OCI-LY1 (cell line): ENCODE measurements at regions not wholly inside any gene's neighbourhood (a gene's known extent, or its start where the extent isn't known, plus 50 kb on each side); places are given as distances from the start of the nearest gene placed in this dataset.

Experiments used
- H2AFZ ChIP-seq: fragments of 200-600 bp; sonication (generic), shearing (Covaris generic); 2 replicates; pipeline ENCODE4 v1.6.0; 2014; ENCODE audit warnings: antibody characterized with exemption, mild to moderate bottlenecking, low read length
- H3F3A ChIP-seq: fragments of 200-600 bp; sonication (generic), shearing (Covaris generic); 2 replicates; pipeline ENCODE4 v1.6.0; 2014; ENCODE audit warnings: mild to moderate bottlenecking, antibody characterized with exemption, low read length, moderate library complexity; ENCODE audit not compliant: insufficient read depth
- H3K27ac ChIP-seq: fragments of 200-600 bp; sonication (generic); 2 replicates; pipeline ENCODE4 v1.5.1; 2014; ENCODE audit warnings: low read length, mixed run types, mild to moderate bottlenecking, low read depth; ENCODE audit not compliant: poor library complexity, severe bottlenecking
- H3K27me3 ChIP-seq: fragments of 200-600 bp; sonication (generic); 2 replicates; pipeline ENCODE4 v1.6.0; 2014; ENCODE audit warnings: antibody characterized with exemption, mild to moderate bottlenecking, low read length, moderate library complexity; ENCODE audit not compliant: insufficient read depth
- H3K36me3 ChIP-seq: fragments of 200-600 bp; sonication (generic); 2 replicates; pipeline ENCODE4 v1.6.1; 2014; ENCODE audit warnings: mild to moderate bottlenecking, antibody characterized with exemption, low read length, moderate library complexity, mixed read lengths; ENCODE audit not compliant: insufficient read depth
- H3K4me1 ChIP-seq: fragments of 200-600 bp; sonication (generic); 2 replicates; pipeline ENCODE4 v1.5.1; 2014; ENCODE audit warnings: mild to moderate bottlenecking, low read length, moderate library complexity; ENCODE audit not compliant: insufficient read depth, severe bottlenecking
- H3K4me2 ChIP-seq: fragments of 200-600 bp; sonication (generic), shearing (Covaris generic); 2 replicates; pipeline ENCODE4 v1.6.1; 2014; ENCODE audit warnings: low read length
- H3K4me3 ChIP-seq: fragments of 200-600 bp; sonication (generic); 2 replicates; pipeline ENCODE4 v1.5.1; 2014; ENCODE audit warnings: low read length, low read depth, mild to moderate bottlenecking, mixed read lengths; ENCODE audit not compliant: poor library complexity, severe bottlenecking
- H3K79me2 ChIP-seq: fragments of 200-600 bp; shearing (Covaris generic); 2 replicates; pipeline ENCODE4 v1.6.1; 2016; ENCODE audit warnings: mixed run types, low read length, mixed read lengths; ENCODE audit not compliant: insufficient read depth
- H3K9ac ChIP-seq: fragments of 200-600 bp; sonication (generic), shearing (Covaris generic); 2 replicates; pipeline ENCODE4 v1.6.1; 2014; ENCODE audit warnings: mild to moderate bottlenecking, low read length, mixed read lengths
- H3K9me2 ChIP-seq: fragments of 200-600 bp; sonication (generic), shearing (Covaris generic); 2 replicates; pipeline ENCODE4 v1.6.1; 2014; ENCODE audit warnings: low read depth, mild to moderate bottlenecking, low read length, mixed read lengths
- H3K9me3 ChIP-seq: fragments of 200-600 bp; shearing (Covaris generic); 2 replicates; pipeline ENCODE4 v1.6.1; 2014; ENCODE audit warnings: low read length, mixed read lengths
- H4K20me1 ChIP-seq: fragments of 200-600 bp; sonication (generic), shearing (Covaris generic); 2 replicates; pipeline ENCODE4 v1.6.0; 2016; ENCODE audit warnings: mild to moderate bottlenecking, low read length; ENCODE audit not compliant: insufficient read depth
- EZH2 ChIP-seq: fragments of 200-600 bp; sonication (generic), shearing (Covaris generic); IDR thresholded peaks from 2 replicates; pipeline ENCODE4 v1.8.0; 2017; ENCODE audit warnings: borderline replicate concordance, mixed run types, mild to moderate bottlenecking, antibody characterized with exemption, low read length, moderate library complexity, mixed read lengths
- TF ChIP-seq, protein P1 (sequence below): fragments of 200-600 bp; sonication (generic), shearing (Covaris generic); IDR thresholded peaks from 2 replicates; pipeline ENCODE4 v1.5.1; 2017; ENCODE audit warnings: mild to moderate bottlenecking, antibody characterized with exemption, low read length, moderate library complexity, mixed read lengths

DNA sequence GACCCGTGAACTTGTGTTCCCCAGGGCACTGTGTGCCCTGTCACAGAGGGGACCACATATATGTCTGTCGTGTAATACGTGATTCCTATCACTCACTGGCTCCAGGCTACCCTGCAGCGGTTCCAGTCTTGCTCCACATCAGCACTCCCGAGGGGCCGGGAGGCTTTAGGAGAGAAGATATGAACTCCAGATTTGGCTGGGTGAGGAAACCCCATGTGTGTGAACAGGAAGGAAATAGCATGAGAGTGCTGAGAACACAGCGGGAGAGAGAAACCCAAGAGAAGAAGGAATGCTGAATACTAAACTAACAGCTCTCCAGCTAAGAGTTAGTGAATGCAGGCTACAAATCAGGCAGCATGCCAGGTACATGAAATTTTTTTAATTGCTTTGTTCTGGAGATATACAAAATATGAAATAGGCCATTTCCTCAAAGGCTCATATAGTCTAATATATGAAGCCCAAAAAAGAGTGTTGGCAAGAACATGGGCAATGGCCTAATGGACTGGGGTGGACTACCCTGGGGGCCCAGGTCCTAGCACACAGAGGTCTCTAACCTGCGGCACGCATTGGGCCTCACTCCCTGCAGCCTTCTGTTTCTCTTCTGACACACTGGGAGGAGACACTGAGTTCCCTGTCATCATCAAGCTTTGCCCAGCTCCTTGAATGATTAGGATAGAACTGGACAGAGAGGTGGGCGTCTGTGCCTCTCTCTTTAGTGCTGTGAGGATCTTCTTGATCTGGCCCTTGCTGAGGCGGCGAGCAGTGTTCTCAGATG is 372.8 kb upstream of the RAB6C start:
- H4K20me1 ChIP-seq: no peaks in the 10 kb centered on the region
- H3K4me3 ChIP-seq: no peak overlapping the region
- no peaks in the 10 kb centered on the region for H3K36me3 ChIP-seq
- H3K4me1 ChIP-seq: no peaks in the 10 kb centered on the region
- H3K79me2 ChIP-seq: no peaks in the 10 kb centered on the region
- no peaks in the 10 kb centered on the region for H3F3A ChIP-seq
- H3K9me3 ChIP-seq: no peaks in the 10 kb centered on the region
- no peaks in the 10 kb centered on the region for H3K27me3 ChIP-seq
- H3K9me2 ChIP-seq: no peaks in the 10 kb centered on the region
- no peak for TF ChIP-seq EZH2
- TF ChIP-seq, protein P1, sequence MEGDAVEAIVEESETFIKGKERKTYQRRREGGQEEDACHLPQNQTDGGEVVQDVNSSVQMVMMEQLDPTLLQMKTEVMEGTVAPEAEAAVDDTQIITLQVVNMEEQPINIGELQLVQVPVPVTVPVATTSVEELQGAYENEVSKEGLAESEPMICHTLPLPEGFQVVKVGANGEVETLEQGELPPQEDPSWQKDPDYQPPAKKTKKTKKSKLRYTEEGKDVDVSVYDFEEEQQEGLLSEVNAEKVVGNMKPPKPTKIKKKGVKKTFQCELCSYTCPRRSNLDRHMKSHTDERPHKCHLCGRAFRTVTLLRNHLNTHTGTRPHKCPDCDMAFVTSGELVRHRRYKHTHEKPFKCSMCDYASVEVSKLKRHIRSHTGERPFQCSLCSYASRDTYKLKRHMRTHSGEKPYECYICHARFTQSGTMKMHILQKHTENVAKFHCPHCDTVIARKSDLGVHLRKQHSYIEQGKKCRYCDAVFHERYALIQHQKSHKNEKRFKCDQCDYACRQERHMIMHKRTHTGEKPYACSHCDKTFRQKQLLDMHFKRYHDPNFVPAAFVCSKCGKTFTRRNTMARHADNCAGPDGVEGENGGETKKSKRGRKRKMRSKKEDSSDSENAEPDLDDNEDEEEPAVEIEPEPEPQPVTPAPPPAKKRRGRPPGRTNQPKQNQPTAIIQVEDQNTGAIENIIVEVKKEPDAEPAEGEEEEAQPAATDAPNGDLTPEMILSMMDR: no peak
- H2AFZ ChIP-seq: no peak overlapping the region
- no peak overlapping the region for H3K9ac ChIP-seq
- H3K4me2 ChIP-seq: no peak overlapping the region
- no peak overlapping the region for H3K27ac ChIP-seq

DNA sequence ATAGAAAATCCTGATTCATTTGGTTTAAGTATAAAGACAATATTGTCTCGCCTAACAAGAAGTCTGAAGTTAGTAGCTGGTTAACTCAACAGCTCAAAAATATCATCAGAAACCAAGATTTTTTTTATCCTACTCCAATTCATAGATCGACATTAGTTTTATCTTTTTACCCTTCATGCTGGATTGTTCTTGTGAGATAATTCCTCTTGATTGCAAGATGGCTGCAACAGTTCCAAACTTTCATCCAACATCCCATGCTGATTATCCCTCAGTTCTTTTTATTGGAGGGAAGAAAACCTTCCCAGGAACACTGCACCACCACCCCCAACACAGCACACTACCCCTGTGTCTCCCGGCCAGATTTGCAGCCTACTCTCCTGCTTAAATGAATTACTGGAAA is 370.2 kb upstream of the RAB6C start:
- Histone ChIP-seq H2AFZ (no peak overlapping the region), H3F3A (no peaks in the 10 kb centered on the region), H3K79me2 (no peaks in the 10 kb centered on the region), H3K4me2 (no peak overlapping the region), H3K9me3 (no peaks in the 10 kb centered on the region), H3K36me3 (no peaks in the 10 kb centered on the region), H3K27ac (no peak overlapping the region), H3K4me1 (no peaks in the 10 kb centered on the region), H3K4me3 (no peak overlapping the region), H4K20me1 (no peaks in the 10 kb centered on the region), H3K9ac (no peak overlapping the region), H3K27me3 (no peaks in the 10 kb centered on the region), H3K9me2 (no peaks in the 10 kb centered on the region)
- TF ChIP-seq, protein P1: no peak
- TF ChIP-seq EZH2: no peak

DNA sequence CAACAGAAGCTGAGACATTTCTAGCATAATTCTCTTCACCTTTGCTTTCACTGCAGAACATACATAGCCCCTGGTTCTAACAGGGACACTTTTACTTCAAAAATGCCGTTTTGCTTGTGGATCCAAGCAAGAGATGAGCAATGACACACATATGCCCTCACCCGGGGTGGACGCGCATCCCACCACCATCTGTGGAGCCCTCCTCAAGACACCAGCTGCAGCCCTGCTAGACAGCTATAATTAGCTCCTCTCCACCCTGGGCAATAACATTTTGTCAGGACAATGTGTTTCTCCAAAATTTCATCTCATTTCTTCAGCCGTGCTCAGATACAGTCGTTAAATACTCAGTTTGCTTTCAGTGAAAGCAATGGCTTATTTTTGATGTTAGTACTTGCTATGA is 368.7 kb upstream of the RAB6C start:
- Histone ChIP-seq H3F3A (no peaks in the 10 kb centered on the region), H3K27ac (no peak overlapping the region), H3K27me3 (no peaks in the 10 kb centered on the region), H3K9me2 (no peaks in the 10 kb centered on the region), H2AFZ (no peak overlapping the region), H3K4me3 (no peak overlapping the region), H3K9ac (no peak overlapping the region), H3K36me3 (no peaks in the 10 kb centered on the region), H3K4me1 (no peaks in the 10 kb centered on the region), H3K4me2 (no peak overlapping the region), H3K9me3 (no peaks in the 10 kb centered on the region), H3K79me2 (no peaks in the 10 kb centered on the region), H4K20me1 (no peaks in the 10 kb centered on the region)
- TF ChIP-seq EZH2: no peak
- TF ChIP-seq, protein P1: no peak
